Retina (tissue), 1 donor: ENCODE measurements at regions not wholly inside any gene's neighbourhood (a gene's known extent, or its start where the extent isn't known, plus 50 kb on each side); places are given as distances from the start of the nearest gene placed in this dataset.
"Not testable (repeated sequence)": the region's sequence is repeated elsewhere in the genome, so short reads cannot be mapped to it uniquely, and the experiment has no call there.

ENCODE experiments used
- DNase-seq: peaks from one replicate; pipeline ENCODE4 v3.0.0-alpha.2; 2016

DNA sequence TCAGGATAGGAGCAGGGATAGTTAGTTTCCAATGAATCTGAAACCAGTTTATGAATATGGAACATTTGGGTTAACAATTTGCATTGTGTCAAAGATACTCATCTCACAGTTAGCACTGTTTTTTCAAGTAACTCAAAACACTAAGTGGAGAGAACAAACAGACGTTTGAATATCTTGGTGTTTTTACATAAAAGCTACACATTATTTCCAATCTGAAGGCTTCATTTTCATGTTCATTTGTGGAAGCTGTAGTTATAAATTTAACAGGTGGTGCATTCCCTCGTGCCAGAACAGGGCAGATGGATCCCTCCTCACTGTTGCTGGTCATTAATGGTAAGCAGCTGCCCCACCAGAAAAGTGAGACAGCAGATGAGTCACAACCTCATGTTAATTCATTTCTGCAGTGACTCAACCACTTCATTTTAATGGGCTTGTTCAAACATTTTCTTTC, 286.9 kb downstream of the TMX3 start:
- DNase-seq: peak; percentile 11

- no peak for DNase-seq
These were observed 288.1 kb downstream of the TMX3 start for GRCh38 chr18:68426731-68427315.

DNA sequence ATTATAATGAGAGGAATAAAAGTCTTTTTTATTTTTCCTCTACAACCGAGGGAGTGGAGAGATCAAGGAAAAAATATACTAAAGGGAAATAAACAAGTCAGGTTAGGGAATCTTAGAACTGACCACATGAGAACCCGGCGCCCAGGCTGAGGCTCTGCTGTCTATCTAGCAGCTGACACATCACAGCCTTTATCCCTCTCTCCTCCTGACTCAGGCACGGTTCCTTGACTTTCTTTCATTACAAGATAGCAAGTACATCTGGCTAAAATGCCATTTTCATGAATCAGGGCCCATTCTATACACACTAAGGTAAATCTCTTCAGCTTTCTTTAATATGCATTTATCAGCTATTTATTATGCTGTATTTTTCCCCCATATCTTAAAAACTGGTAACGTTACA, 296.0 kb downstream of the TMX3 start:
- no peak for DNase-seq

- peak; percentile 4 for DNase-seq
These were observed 296.6 kb downstream of the TMX3 start for GRCh38 chr18:68418226-68418868.

- DNase-seq: no peak
These were observed 297.1 kb downstream of the TMX3 start for GRCh38 chr18:68417826-68418225.

- DNase-seq: peak; percentile 3
These were observed 297.6 kb downstream of the TMX3 start for GRCh38 chr18:68417166-68417799.

DNA sequence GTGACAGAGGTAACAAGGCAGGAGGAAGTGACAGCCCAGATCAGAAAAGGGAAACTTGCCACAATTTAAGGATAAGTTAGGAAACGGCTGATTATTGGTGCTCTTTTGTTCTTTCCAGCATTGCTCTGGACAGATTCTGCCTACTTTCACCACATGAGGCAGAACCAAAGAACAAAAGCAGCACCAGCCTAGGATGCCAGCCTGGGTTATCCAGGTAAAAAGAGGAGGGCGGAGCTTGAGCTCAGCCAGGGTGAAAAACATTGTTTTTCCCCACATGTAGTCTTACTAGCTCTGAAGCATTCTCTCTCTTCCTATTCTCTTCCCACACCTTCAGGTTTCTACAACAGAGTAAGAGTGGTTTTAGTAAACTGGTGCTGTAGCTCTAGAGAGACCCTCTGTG, 300.5 kb downstream of the TMX3 start:
- DNase-seq: no peak

- DNase-seq: no peak
These were observed 305.3 kb downstream of the TMX3 start for GRCh38 chr18:68409576-68409975.

- DNase-seq: no peak
These were observed 308.1 kb downstream of the TMX3 start for GRCh38 chr18:68406761-68407160.

- no peak for DNase-seq
These were observed 312.1 kb downstream of the TMX3 start for GRCh38 chr18:68402784-68403183.

DNA sequence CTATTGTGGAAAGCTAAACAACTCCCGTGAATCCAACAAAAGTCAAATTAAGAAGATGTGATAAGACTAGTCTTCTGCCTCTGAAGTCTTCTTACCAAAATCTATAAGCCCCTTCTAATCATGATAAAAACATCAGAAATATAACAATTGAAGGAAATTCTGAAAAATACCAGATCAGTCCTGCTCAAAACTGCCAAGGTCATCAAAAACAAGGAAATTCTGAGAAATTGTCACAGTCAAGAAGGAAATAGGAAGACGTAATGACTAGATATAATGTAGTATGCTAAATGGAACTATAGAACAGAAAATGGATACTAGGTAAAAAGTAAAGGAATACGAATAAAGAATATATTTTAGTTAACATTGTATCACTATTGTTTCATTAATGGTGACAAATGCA, 314.0 kb downstream of the TMX3 start:
- DNase-seq: no peak

GRCh38 chr18:68399721-68400120, 315.2 kb downstream of the TMX3 start:
- DNase-seq: no peak

GRCh38 chr18:68397241-68398035, 317.5 kb downstream of the TMX3 start:
- no peak for DNase-seq

DNA sequence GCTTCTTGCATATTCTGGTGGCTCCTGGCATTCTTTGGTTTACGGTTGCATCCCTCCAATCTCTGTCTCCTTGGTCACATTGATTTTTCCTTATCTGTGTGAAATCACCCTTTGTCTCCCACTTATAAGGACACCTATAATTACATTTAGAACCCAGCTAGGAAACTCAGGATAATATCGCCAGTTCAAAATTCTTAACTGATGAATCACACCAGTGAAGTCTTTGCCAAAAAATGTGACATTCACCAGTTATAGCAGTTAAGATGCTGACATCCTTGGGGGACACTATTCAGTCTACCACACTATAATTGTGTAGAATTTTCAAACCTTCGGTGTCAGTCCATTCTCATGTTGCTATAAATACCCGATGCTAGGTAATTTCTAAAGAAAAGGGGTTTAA, 320.2 kb downstream of the TMX3 start:
- no peak for DNase-seq

GRCh38 chr18:68391801-68392200, 323.1 kb downstream of the TMX3 start:
- DNase-seq: no peak

DNA sequence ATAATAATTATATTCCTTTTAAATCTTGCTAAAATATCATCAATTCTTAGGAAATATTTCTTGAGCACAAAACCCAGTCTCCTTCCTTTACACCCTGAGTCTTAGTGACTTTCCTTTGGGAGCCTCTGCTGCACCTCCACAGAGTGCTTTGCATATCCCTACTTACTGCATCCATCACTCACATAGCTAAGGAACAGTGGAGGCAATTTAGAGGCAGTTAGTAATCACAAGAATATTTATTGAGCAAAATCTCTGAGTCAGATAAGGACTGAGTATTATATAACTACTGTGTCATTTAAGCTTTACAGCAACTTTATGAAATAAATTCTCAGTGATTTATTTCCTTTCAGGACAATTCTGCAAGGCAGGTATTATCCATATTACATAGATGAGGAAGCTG, 327.7 kb downstream of the TMX3 start:
- DNase-seq: no peak

DNA sequence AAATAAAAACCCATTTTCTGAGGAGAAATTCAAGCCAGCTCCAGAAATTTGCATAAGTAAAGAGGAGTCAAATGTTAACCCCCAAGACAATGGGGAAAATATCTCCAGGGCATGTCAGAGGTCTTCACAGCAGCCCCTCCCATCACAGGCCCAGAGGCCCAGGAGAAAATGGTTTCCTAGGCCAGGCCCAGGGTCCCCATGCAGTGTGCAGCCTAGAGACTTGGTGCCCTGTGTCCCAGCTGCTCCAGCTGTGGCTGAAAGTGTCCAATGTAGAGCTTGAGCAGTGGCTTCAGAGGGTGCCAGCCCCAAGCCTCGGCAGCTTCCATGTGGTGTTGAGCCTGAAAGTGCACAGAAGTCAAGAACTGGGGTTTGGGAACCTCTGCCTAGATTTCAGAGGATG, 330.9 kb downstream of the TMX3 start:
- DNase-seq: not testable (repeated sequence)

DNA sequence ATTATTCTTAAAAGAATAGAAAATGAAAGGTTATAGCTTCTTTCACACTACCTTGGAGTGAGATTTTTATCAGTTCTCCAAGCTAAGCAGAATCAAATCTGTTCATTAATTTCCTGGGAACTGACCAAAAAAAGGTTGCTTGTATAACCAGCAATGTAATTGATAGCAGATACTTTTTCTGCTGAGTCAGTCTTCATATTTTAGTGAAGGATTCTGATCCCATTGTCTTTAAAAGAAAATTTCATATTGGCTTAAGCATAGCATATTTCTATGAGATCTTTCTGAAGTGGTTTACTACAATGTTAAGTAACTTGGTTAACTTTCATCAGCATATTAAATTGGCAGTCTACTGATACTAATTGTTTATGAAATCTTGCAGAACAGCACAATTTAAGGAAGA, 338.0 kb downstream of the TMX3 start:
- DNase-seq: no peak

- DNase-seq: no peak
These were observed 352.0 kb downstream of the TMX3 start for GRCh38 chr18:68362907-68363306.

DNA sequence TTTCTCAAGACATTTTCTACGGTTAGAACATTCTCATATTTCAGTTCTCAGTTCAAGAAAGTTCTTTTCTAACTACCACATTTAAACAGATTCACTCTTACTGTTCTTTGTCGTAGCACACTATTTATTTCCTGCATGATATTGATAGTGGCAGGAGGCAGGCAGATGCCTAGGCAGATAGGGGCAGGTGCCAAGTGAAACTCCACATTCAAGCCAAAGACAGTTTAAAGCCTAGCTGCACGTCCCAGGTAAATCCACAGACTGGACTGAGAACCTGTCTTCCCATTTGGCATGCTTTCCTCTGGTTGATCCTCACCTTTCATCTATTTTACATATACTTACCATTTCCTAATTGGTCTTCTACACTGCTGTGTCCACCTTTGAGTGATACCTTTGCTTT, 359.3 kb downstream of the TMX3 start:
- DNase-seq: no peak

GRCh38 chr18:68354176-68354575, 360.7 kb downstream of the TMX3 start:
- no peak for DNase-seq

- DNase-seq: no peak
These were observed 372.8 kb downstream of the TMX3 start for GRCh38 chr18:68342039-68342659.

GRCh38 chr18:68340606-68341005, 374.3 kb downstream of the TMX3 start:
- peak; percentile 30 for DNase-seq
